ENCODE measurements at regions not wholly inside any gene's neighbourhood (a gene's known extent, or its start where the extent isn't known, plus 50 kb on each side); places are given as distances from the start of the nearest gene placed in this dataset.

- DNase-seq (ENCODE audit: low read depth, low spot score), result no peak
These were observed 429.0 kb downstream of the ZNF608 start for GRCh38 chr5:124317451-124317850.

DNA sequence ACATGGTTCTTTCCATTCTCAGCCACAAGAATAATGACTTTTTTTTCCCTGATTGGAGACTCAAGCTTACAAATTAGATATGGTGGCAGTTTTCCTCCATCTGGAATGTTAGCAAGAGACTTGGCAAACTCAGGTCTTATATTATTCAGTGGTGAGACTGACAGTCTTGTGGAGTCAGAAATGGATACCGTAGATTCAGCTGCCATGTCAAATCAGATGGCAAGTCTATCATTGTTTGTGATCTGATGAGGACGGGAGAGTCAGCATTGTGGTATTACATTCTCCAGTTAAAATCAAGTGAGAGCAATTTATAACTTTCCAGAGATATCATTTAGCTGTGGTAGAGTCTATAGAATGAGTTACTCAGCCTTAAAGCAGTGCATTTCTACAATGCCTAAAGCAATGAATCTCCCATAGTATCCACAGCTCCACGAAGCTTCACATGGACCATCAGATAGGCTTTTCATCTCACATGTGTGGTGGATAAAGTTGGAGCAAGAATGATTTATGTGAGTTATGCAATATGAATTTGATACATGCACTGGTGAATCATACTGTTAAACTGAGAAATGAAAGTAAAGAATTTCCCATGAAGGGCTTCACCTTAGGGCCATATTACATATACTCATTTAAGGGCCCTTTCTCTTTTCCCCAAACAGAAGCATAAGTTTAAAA, 430.6 kb downstream of the ZNF608 start:
- DNase-seq (ENCODE audit: low read depth, low spot score), result peak; percentile 9

DNA sequence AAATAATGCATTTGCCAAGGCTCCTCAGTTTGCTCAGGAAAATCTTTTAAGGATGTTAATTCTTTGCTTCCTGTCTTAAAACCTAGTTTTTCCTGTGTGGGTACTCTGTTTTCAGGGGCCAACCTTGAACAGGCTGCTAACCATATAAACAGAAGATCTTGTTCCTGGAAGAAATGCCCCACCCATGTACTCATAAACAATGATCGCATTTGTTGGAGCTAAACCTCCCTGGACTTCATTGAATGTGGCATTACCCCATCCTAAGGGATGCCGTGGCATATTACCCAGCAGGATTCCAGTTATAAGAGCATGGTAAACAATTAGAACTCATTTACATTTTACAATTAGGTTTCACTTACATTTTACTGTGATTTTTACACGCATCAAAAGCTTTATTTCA, 436.0 kb downstream of the ZNF608 start:
- DNase-seq (ENCODE audit: low read depth, low spot score), result peak; percentile 11

GRCh38 chr5:124309241-124309980, 437.0 kb downstream of the ZNF608 start:
- DNase-seq (ENCODE audit: low read depth, low spot score), result no peak

DNA sequence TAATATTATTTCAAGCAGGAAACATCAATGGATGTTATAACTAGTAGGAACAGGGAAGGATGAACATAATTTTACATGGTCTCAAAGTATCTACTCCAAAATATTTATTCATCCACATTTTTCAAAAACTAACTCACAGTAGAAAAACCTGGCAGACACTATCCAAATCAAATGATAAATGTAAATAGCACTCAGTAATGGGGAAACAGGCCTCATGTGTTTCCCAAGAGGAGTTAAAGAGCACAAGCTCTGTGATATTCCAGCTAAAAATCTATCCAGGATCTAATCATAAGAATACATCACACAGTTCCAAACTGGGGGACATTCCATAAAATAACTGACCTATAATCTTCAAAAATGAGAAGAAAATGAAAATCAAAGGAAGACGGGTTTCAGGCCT, 443.1 kb downstream of the ZNF608 start:
- no peak for DNase-seq (ENCODE audit: low read depth, low spot score)

DNA sequence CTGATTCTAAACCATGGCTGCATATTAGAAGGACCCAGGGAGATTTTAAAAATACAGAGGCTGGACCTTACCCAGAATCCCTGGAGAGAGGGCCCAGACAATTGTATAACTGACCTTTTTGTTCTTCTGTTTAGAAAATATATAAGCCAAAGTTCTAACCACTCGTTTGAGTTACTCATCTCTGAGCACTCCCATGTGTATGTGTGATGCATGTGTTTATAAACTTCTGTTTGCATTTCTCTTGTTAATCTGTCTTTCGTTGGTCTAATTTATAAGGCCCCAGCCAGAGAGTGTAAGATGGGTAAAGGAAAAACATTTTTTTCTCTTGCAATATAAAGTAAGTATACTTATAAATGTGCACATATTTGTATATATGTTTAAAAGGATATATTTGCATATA, 443.9 kb downstream of the ZNF608 start:
- DNase-seq (ENCODE audit: low read depth, low spot score), result no peak

DNA sequence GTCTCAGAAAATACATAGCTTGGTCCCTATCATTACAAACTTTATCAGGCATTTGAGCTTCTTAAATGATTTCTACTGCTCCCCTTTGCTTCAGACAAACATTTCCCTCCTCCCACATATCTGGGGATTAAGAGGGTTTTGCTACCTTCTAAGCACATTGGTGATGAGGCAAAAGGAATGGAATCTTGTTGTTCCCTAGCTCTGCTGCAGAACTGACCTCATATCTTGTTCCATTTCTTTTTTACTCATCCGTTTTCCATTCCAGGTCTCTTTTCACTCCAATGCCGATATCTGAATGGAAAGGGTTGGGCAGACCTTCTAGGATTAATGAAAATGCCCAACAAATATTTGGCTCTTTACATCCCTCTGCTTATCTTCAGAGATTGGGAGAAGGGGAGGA, 444.6 kb downstream of the ZNF608 start:
- peak; percentile 78 for DNase-seq (ENCODE audit: low read depth, low spot score)

DNA sequence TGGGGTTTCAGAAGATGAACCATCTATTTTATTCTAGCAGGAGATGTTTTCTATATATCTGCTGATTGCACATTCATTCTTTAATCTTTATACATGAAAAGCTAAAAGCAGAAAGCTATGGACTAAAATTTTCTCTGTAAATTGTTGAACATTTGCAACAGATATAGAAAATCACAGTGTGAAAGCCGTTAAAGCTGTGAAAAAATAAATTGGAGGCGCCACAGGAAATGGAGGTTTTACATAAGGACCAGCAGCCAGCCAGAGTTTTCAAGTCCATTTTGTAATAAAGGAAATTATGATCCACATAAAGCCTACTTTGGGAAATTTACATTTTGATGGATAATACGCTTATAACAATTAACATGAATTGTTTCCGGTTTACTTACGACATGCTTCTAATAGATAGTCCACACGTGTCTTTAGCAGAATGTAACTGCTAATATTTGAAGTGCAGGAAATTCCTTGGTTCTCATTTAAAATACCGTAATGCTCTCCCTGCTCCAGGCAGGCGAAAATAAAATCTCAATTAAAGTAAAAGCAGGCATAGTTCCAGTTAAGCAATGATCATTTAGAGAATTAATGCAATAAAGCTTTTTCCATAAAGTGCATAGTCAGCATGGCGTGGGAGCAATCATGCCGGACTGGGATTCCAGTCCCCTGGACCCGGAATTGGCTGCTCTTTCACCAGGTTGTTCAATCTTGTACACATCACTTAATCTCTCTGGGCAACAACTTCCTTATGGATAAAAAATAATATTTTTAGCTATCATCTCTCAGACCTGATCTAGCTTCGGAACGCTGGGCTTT, 445.4 kb downstream of the ZNF608 start:
- no peak for DNase-seq (ENCODE audit: low read depth, low spot score)

- DNase-seq (ENCODE audit: low read depth, low spot score), result peak; percentile 21
These were observed 448.6 kb downstream of the ZNF608 start for GRCh38 chr5:124297826-124298225.

DNA sequence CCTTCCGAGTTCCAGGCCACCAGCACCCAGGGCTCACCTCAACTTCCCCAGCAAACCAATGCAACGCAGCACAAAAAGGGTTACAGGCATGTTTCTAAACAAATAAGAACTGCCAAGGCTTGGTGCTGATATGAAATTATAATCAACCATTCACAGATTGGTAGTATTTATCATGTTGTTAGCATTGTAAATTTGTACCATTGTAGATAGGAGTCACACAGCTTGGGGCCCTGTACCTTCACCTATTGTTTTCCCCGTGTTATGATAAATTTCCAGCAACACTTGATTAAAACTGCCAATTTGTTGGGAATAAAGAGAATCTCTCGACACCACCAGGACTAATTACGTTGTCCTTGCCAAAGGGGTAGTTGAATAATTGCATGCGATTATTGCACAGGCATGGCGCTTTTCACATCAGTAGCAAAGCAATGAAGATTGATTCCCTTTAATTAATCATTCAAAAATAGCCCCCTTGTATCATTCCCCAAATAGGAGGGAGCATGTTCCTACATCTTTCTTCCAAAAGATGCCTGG, 454.1 kb downstream of the ZNF608 start:
- DNase-seq (ENCODE audit: low read depth, low spot score), result no peak

- no peak for DNase-seq (ENCODE audit: low read depth, low spot score)
These were observed 456.7 kb downstream of the ZNF608 start for GRCh38 chr5:124289641-124290311.

DNA sequence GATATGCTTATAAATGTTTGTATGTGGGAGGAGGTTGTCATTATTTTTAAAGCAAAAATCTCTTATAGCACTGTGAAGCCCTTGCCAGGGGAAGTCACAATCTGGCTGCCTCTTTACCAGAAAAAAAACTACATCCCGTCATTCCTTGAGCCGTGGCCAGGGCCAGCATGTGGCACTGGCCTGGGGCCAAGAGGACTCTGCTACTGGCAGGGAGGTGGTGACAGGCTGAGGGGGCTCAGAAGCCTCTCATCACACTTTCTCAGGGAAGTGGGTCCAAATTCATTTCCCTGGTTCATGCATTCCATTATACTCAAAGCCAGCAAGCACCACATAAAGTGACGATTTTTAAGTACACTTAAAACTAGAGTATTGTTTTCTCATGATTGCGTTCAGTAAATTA, 457.3 kb downstream of the ZNF608 start:
- DNase-seq (ENCODE audit: low read depth, low spot score), result peak; percentile 9

DNA sequence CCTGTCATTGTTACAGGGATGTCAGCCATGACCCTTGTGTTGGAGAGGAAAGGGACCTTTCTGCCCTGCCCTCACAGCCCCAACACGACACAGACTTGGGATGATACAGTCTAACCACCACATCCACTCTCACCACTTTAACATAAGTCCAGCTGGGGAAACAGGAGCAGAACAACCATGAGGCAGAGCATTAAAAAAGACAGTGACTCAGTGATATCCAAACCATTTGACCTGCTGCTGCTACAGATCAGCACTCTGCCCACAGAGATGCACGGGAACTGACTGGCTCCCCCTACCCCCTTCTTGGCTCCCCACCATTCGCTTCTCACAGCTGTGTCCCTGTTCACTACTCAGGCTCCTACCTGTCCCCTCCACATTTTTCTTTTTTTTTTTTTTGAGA, 458.6 kb downstream of the ZNF608 start:
- DNase-seq (ENCODE audit: low read depth, low spot score), result no peak

- DNase-seq (ENCODE audit: low read depth, low spot score), result no peak
These were observed 460.7 kb downstream of the ZNF608 start for GRCh38 chr5:124285733-124286132.

- peak; percentile 65 for DNase-seq (ENCODE audit: low read depth, low spot score)
These were observed 461.4 kb downstream of the ZNF608 start for GRCh38 chr5:124285071-124285470.

GRCh38 chr5:124283031-124283430, 463.4 kb downstream of the ZNF608 start:
- DNase-seq (ENCODE audit: low read depth, low spot score), result peak; percentile 6

GRCh38 chr5:124280079-124280478, 466.4 kb downstream of the ZNF608 start:
- DNase-seq (ENCODE audit: low read depth, low spot score), result no peak

GRCh38 chr5:124279146-124279876, 467.1 kb downstream of the ZNF608 start:
- no peak for DNase-seq (ENCODE audit: low read depth, low spot score)

DNA sequence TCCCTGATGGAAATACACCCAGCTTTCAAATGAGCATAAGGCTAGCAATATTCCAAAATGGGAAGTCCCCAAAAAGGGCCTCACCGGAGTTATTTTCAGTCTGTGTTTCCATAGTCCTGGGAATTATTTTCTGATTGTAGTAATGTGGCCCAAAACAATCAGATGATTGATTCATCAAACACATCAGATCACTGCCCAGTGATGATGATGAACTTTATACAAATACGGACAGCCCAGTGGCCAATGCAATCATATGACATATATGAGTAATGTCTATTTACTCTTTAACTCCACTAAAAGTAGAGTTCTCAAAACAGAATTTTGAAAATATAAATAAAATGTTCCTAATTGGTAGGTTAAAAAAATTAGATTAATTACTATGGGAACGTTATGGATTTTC, 467.8 kb downstream of the ZNF608 start:
- no peak for DNase-seq (ENCODE audit: low read depth, low spot score)

DNA sequence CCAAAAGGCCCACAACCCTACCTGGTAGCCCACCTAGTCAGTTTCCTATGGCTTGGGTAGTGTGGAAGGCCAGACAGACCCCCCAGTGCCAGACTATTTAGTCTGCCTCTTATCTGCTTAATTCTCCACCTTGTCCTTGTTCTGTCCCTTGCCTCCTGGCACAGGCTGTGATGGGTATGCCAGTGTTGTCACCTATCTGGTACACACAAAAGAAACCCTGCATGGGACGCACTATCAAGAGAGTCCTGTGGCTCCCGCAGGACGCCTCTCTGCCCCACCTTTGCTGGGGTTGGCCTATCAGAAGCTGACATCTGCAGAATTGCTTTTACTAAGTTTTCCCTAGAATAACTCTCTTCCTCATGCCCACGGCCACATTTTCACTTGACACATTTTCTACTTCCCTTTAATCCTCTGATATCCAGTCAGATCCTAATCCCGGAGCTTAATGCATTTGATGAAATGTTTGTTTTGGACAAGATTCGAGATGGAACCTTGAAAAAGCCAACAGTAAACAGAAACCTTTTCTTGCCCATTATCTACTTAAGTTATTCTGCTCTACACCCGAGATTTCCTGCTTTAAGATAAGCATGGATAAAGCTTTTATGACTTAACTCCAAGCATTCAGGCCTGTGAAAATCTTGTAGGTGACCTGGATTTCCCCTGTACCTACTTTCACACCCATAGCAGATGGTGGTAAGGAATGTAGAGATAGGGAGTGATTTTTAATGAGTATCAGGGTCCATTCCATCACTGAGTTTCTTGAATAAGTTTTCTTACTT, 468.5 kb downstream of the ZNF608 start:
- peak; percentile 10 for DNase-seq (ENCODE audit: low read depth, low spot score)

Measured in astrocyte of the hippocampus (primary cell).